ENCODE measurements at regions not wholly inside any gene's neighbourhood (a gene's known extent, or its start where the extent isn't known, plus 50 kb on each side); places are given as distances from the start of the nearest gene placed in this dataset.

DNA sequence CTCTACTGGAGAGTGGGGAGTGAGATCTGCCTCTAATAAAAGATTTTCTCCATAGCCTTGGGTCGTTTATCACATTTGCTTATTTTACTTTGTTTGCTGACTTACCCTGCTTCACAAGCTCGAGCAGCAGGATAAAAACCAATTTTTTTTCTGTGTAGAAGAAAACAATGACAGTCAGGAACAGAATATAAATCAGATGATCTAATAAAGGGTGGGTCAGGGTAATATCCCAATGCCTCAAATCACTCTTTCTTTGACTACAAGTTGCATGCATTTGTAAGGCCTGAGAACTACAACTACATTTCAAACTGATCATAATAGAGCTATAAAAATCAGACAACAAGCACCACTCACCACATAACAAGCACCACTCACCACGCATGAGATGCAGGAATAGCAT, 174.4 kb upstream of the ADARB2 start:
- POLR2A ChIA-PET, result no interaction called here
- H3K27ac ChIP-seq (ENCODE audit: extremely low read depth, low read depth, low read length), result no peak overlapping the region
- H3K4me1 ChIP-seq (ENCODE audit: control insufficient read depth, insufficient read depth, low read length), result no peaks in the 10 kb centered on the region
- no peaks in the 10 kb centered on the region for H3K9me3 ChIP-seq (ENCODE audit: control insufficient read depth, insufficient read depth, low read depth, low read length)
- CTCF ChIA-PET, result interaction anchor here (0.9 kb wide), 1 partner anchor 92 kb away, joined by 6 read pairs; no protein-coding TSS in a partner anchor
- no peak overlapping the region for H3K4me3 ChIP-seq (ENCODE audit: low read depth, low read length)
- no peaks in the 10 kb centered on the region for H3K36me3 ChIP-seq (ENCODE audit: control insufficient read depth in 2 of 2, insufficient read depth in 1 of 2, low read length in 2 of 2)
- TF ChIP-seq SCRT2 (tag by site-specific recombination; IDR thresholded peaks at IDR 0.05) (no peak), ZNF23 (tag by site-specific recombination; IDR thresholded peaks at IDR 0.05; ENCODE audit: borderline replicate concordance) (no peak), ZFP3 (tag by site-specific recombination; IDR thresholded peaks at IDR 0.05; ENCODE audit: low read depth) (no peak)

DNA sequence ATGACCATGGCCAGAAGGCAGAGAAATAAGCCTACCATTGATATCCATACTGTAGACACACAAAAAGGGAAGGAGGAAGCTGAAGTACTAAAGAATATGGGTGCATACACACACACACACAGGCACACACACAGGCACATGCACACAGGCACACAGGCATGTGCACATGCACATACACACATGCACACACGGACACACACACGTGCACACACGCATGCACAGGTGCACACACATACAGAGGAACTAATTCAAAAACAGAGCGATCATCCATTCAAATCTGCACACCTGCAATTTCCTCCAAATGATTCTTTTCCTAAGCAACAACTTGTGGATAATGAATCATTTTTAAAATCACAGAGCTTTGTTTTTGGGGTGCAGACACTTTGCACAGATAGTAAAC, 166.7 kb upstream of the ADARB2 start:
- ChIA-PET CTCF (interaction anchor here (0.7 kb wide), 1 partner anchor 52 kb away, joined by 5 read pairs; no protein-coding TSS in a partner anchor), POLR2A (no interaction called here)
- no peak overlapping the region for H3K27ac ChIP-seq (ENCODE audit: extremely low read depth, low read depth, low read length)
- TF ChIP-seq, protein P1, sequence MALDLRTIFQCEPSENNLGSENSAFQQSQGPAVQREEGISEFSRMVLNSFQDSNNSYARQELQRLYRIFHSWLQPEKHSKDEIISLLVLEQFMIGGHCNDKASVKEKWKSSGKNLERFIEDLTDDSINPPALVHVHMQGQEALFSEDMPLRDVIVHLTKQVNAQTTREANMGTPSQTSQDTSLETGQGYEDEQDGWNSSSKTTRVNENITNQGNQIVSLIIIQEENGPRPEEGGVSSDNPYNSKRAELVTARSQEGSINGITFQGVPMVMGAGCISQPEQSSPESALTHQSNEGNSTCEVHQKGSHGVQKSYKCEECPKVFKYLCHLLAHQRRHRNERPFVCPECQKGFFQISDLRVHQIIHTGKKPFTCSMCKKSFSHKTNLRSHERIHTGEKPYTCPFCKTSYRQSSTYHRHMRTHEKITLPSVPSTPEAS (tag by site-specific recombination; IDR thresholded peaks at IDR 0.05), result peak; percentile 75
- no peak for TF ChIP-seq ZNF521 (tag by site-specific recombination; IDR thresholded peaks at IDR 0.05)
- H3K4me1 ChIP-seq (ENCODE audit: control insufficient read depth, insufficient read depth, low read length), result no peaks in the 10 kb centered on the region
- no peak overlapping the region for H3K4me3 ChIP-seq (ENCODE audit: low read depth, low read length)
- no peaks in the 10 kb centered on the region for H3K36me3 ChIP-seq (ENCODE audit: control insufficient read depth in 2 of 2, insufficient read depth in 1 of 2, low read length in 2 of 2)
- no peaks in the 10 kb centered on the region for H3K9me3 ChIP-seq (ENCODE audit: control insufficient read depth, insufficient read depth, low read depth, low read length)

GRCh38 chr10:1896153-1896552, 158.8 kb upstream of the ADARB2 start:
- H3K9me3 ChIP-seq (ENCODE audit: control insufficient read depth, insufficient read depth, low read depth, low read length), result no peaks in the 10 kb centered on the region
- ChIA-PET POLR2A (no interaction called here), CTCF (no interaction called here)

More at GRCh38 chr10:1896153-1896552, 158.8 kb upstream of the ADARB2 start:
- no peak overlapping the region for H3K4me3 ChIP-seq (ENCODE audit: low read depth, low read length)
- H3K36me3 ChIP-seq (ENCODE audit: control insufficient read depth in 2 of 2, insufficient read depth in 1 of 2, low read length in 2 of 2), result no peaks in the 10 kb centered on the region
- H3K4me1 ChIP-seq (ENCODE audit: control insufficient read depth, insufficient read depth, low read length), result no peaks in the 10 kb centered on the region
- TF ChIP-seq ZFP41 (tag by site-specific recombination; IDR thresholded peaks at IDR 0.05; ENCODE audit: borderline replicate concordance), result no peak
- TF ChIP-seq ZFP37 (tag by site-specific recombination; IDR thresholded peaks at IDR 0.05), result no peak
- no peak for TF ChIP-seq ZNF23 (tag by site-specific recombination; IDR thresholded peaks at IDR 0.05; ENCODE audit: borderline replicate concordance)
- TF ChIP-seq ZNF404 (tag by site-specific recombination; IDR thresholded peaks at IDR 0.05), result no peak
- no peak for TF ChIP-seq ZBTB21 (tag by site-specific recombination; IDR thresholded peaks at IDR 0.05)
- no peak for TF ChIP-seq ZNF830 (tag by site-specific recombination; IDR thresholded peaks at IDR 0.05; ENCODE audit: low read depth)
- TF ChIP-seq, protein P2, sequence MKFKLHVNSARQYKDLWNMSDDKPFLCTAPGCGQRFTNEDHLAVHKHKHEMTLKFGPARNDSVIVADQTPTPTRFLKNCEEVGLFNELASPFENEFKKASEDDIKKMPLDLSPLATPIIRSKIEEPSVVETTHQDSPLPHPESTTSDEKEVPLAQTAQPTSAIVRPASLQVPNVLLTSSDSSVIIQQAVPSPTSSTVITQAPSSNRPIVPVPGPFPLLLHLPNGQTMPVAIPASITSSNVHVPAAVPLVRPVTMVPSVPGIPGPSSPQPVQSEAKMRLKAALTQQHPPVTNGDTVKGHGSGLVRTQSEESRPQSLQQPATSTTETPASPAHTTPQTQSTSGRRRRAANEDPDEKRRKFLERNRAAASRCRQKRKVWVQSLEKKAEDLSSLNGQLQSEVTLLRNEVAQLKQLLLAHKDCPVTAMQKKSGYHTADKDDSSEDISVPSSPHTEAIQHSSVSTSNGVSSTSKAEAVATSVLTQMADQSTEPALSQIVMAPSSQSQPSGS (tag by site-specific recombination; IDR thresholded peaks at IDR 0.05; ENCODE audit: low read depth), result no peak
- no peak for TF ChIP-seq PRDM4 (tag by site-specific recombination; IDR thresholded peaks at IDR 0.05)
- TF ChIP-seq, protein P3, sequence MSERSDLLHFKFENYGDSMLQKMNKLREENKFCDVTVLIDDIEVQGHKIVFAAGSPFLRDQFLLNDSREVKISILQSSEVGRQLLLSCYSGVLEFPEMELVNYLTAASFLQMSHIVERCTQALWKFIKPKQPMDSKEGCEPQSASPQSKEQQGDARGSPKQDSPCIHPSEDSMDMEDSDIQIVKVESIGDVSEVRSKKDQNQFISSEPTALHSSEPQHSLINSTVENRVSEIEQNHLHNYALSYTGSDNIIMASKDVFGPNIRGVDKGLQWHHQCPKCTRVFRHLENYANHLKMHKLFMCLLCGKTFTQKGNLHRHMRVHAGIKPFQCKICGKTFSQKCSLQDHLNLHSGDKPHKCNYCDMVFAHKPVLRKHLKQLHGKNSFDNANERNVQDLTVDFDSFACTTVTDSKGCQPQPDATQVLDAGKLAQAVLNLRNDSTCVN (tag by site-specific recombination; optimal IDR thresholded peaks at IDR 0.05), result no peak
- no peak overlapping the region for H3K27ac ChIP-seq (ENCODE audit: extremely low read depth, low read depth, low read length)
